Left ventricle myocardium superior (tissue), 1 donor: ENCODE measurements at regions not wholly inside any gene's neighbourhood (a gene's known extent, or its start where the extent isn't known, plus 50 kb on each side); places are given as distances from the start of the nearest gene placed in this dataset.
A peak's percentile ranks its signal among the peaks of the same experiment; 100 is the strongest.
"Not testable (repeated sequence)": the region's sequence is repeated elsewhere in the genome, so short reads cannot be mapped to it uniquely, and the experiment has no call there.

Experiments used
- ATAC-seq: fragments of 200-7000 bp; cut with Tn5 transposase; one replicate; pipeline ENCODE4 v1.9.1; 2020; ENCODE audit warnings: mild to moderate bottlenecking, moderate library complexity
- DNase-seq: peaks from one replicate; pipeline ENCODE4 v3.0.0-alpha.2; 2020
- intact Hi-C: fragments of 100-400 bp; cut with micrococcal nuclease; formaldehyde crosslinking; loops from one replicate; pipeline ENCODE4 v1.11.0; 2022
- donor health status: DM: no; HTN: yes; CAD: no; lungs with severe emphysema.

- DNase-seq (no peak), ATAC-seq (no peak)
- intact Hi-C loops: loop anchor here (10.0 kb wide), 1 partner anchor 248 kb away; the partner anchor contains the start of gene ZFP36L2
These were observed 184.0 kb upstream of the HAAO start for GRCh38 chr2:42976351-42976750.

GRCh38 chr2:42974721-42975717 lies 182.6 kb upstream of the HAAO start:
- peak; percentile 89 for DNase-seq
- ATAC-seq: peak; percentile 90
- intact Hi-C loops: loop anchor here (10.0 kb wide), 1 partner anchor 250 kb away; the partner anchor contains the start of gene ZFP36L2

GRCh38 chr2:42974169-42974720 lies 181.9 kb upstream of the HAAO start:
- intact Hi-C loops: loop anchor here (10.0 kb wide), 1 partner anchor 251 kb away; the partner anchor contains the start of gene ZFP36L2
- no peak for ATAC-seq
- no peak for DNase-seq

- DNase-seq: no peak
- no peak for ATAC-seq
- intact Hi-C loops: loop anchor here (10.0 kb wide), 1 partner anchor 251 kb away; the partner anchor contains the start of gene ZFP36L2
These were observed 181.3 kb upstream of the HAAO start for GRCh38 chr2:42973726-42974125.

GRCh38 chr2:42972933-42973516 lies 180.6 kb upstream of the HAAO start:
- ATAC-seq, DNase-seq: not testable (repeated sequence)
- intact Hi-C loops: loop anchor here (10.0 kb wide), 1 partner anchor 252 kb away; the partner anchor contains the start of gene ZFP36L2

GRCh38 chr2:42971947-42972736 lies 179.8 kb upstream of the HAAO start:
- DNase-seq: no peak
- intact Hi-C loops: loop anchor here (10.0 kb wide), 1 partner anchor 253 kb away; the partner anchor contains the start of gene ZFP36L2
- ATAC-seq: no peak

GRCh38 chr2:42971381-42971780 lies 179.0 kb upstream of the HAAO start:
- ATAC-seq (no peak), DNase-seq (no peak)
- intact Hi-C loops: loop anchor here (10.0 kb wide), 1 partner anchor 253 kb away; the partner anchor contains the start of gene ZFP36L2

GRCh38 chr2:42970151-42970550 lies 177.8 kb upstream of the HAAO start:
- ATAC-seq: no peak
- DNase-seq: no peak
- intact Hi-C loops: loop anchor here (10.0 kb wide), 1 partner anchor 255 kb away; the partner anchor contains the start of gene ZFP36L2

GRCh38 chr2:42969231-42970150 lies 177.1 kb upstream of the HAAO start:
- no peak for DNase-seq
- ATAC-seq: peak; percentile 35
- intact Hi-C loops: loop anchor here (10.0 kb wide), 1 partner anchor 255 kb away; the partner anchor contains the start of gene ZFP36L2

- intact Hi-C loops: no loop called here
- ATAC-seq (peak; percentile 77), DNase-seq (peak; percentile 76)
These were observed 175.7 kb upstream of the HAAO start for GRCh38 chr2:42967959-42968674.

GRCh38 chr2:42965910-42966309 lies 173.5 kb upstream of the HAAO start:
- DNase-seq (no peak), ATAC-seq (no peak)
- intact Hi-C loops: no loop called here

- intact Hi-C loops: no loop called here
- DNase-seq: no peak
- ATAC-seq: peak; percentile 6
These were observed 172.8 kb upstream of the HAAO start for GRCh38 chr2:42965196-42965595.

- peak; percentile 50 for ATAC-seq
- DNase-seq: peak; percentile 85
- intact Hi-C loops: no loop called here
These were observed 172.2 kb upstream of the HAAO start for GRCh38 chr2:42964439-42965083.

- ATAC-seq (no peak), DNase-seq (no peak)
- intact Hi-C loops: no loop called here
These were observed 171.2 kb upstream of the HAAO start for GRCh38 chr2:42963452-42964068.

- intact Hi-C loops: no loop called here
- ATAC-seq: no peak
- DNase-seq: no peak
These were observed 170.1 kb upstream of the HAAO start for GRCh38 chr2:42962508-42962953.

- DNase-seq (no peak), ATAC-seq (no peak)
- intact Hi-C loops: no loop called here
These were observed 169.6 kb upstream of the HAAO start for GRCh38 chr2:42961961-42962360.
